Mucosa of stomach (tissue), 1 donor: ENCODE measurements at regions not wholly inside any gene's neighbourhood (a gene's known extent, or its start where the extent isn't known, plus 50 kb on each side); places are given as distances from the start of the nearest gene placed in this dataset.

ENCODE experiments used
- H3K27me3 ChIP-seq: one replicate; pipeline ENCODE4 v1.7.0; 2013; ENCODE audit warnings: mild to moderate bottlenecking, low read length; ENCODE audit not compliant: control insufficient read depth, insufficient read depth
- H3K36me3 ChIP-seq: one replicate; pipeline ENCODE4 v1.7.0; 2013; ENCODE audit warnings: low read length; ENCODE audit not compliant: control insufficient read depth, insufficient read depth
- H3K4me1 ChIP-seq: one replicate; pipeline ENCODE4 v1.7.0; 2013; ENCODE audit warnings: mild to moderate bottlenecking, low read length; ENCODE audit not compliant: control insufficient read depth, insufficient read depth
- H3K4me3 ChIP-seq: one replicate; pipeline ENCODE4 v1.7.0; 2013; ENCODE audit warnings: low read length
- H3K9ac ChIP-seq: one replicate; pipeline ENCODE4 v1.7.0; 2013; ENCODE audit warnings: mild to moderate bottlenecking, low read length, moderate library complexity
- H3K9me3 ChIP-seq: one replicate; pipeline ENCODE4 v1.7.0; 2013; ENCODE audit warnings: mild to moderate bottlenecking, low read length, moderate library complexity; ENCODE audit not compliant: control insufficient read depth
- donor health status: Pancreatic carcinoma.

- H3K4me1 ChIP-seq: peaks cover 22% of the 10 kb centered on the region
- no peak overlapping the region for H3K9ac ChIP-seq
- no peaks in the 10 kb centered on the region for H3K9me3 ChIP-seq
- H3K27me3 ChIP-seq: no peaks in the 10 kb centered on the region
- no peaks in the 10 kb centered on the region for H3K36me3 ChIP-seq
- H3K4me3 ChIP-seq: no peak overlapping the region
Measured at GRCh38 chr11:13109616-13110015, 100.5 kb downstream of the RASSF10 start.

GRCh38 chr11:13110145-13110544 is 101.0 kb downstream of the RASSF10 start:
- Histone ChIP-seq H3K27me3 (no peaks in the 10 kb centered on the region), H3K36me3 (no peaks in the 10 kb centered on the region), H3K9me3 (no peaks in the 10 kb centered on the region), H3K9ac (no peak overlapping the region), H3K4me3 (no peak overlapping the region), H3K4me1 (peaks cover 20% of the 10 kb centered on the region)

GRCh38 chr11:13110929-13111812 is 102.1 kb downstream of the RASSF10 start:
- Histone ChIP-seq H3K4me1 (peaks cover 20% of the 10 kb centered on the region), H3K36me3 (no peaks in the 10 kb centered on the region), H3K9me3 (no peaks in the 10 kb centered on the region), H3K9ac (no peak overlapping the region), H3K27me3 (no peaks in the 10 kb centered on the region), H3K4me3 (no peak overlapping the region)

- H3K4me1 ChIP-seq: peaks cover 20% of the 10 kb centered on the region
- no peak overlapping the region for H3K9ac ChIP-seq
- no peaks in the 10 kb centered on the region for H3K36me3 ChIP-seq
- H3K4me3 ChIP-seq: no peak overlapping the region
- no peaks in the 10 kb centered on the region for H3K9me3 ChIP-seq
- H3K27me3 ChIP-seq: no peaks in the 10 kb centered on the region
Measured at GRCh38 chr11:13111813-13112130, 102.7 kb downstream of the RASSF10 start.

- H3K27me3 ChIP-seq: no peaks in the 10 kb centered on the region
- H3K9me3 ChIP-seq: no peaks in the 10 kb centered on the region
- H3K4me1 ChIP-seq: peaks cover 17% of the 10 kb centered on the region
- H3K9ac ChIP-seq: no peak overlapping the region
- no peaks in the 10 kb centered on the region for H3K36me3 ChIP-seq
- H3K4me3 ChIP-seq: no peak overlapping the region
Measured at GRCh38 chr11:13114566-13115379, 105.7 kb downstream of the RASSF10 start.

GRCh38 chr11:13115380-13115675 is 106.2 kb downstream of the RASSF10 start:
- H3K9ac ChIP-seq: no peak overlapping the region
- H3K4me1 ChIP-seq: peaks cover 17% of the 10 kb centered on the region
- H3K27me3 ChIP-seq: no peaks in the 10 kb centered on the region
- H3K9me3 ChIP-seq: no peaks in the 10 kb centered on the region
- H3K4me3 ChIP-seq: no peak overlapping the region
- H3K36me3 ChIP-seq: no peaks in the 10 kb centered on the region

GRCh38 chr11:13116491-13116890 is 107.4 kb downstream of the RASSF10 start:
- Histone ChIP-seq H3K27me3 (no peaks in the 10 kb centered on the region), H3K9me3 (no peaks in the 10 kb centered on the region), H3K36me3 (no peaks in the 10 kb centered on the region), H3K4me1 (peaks cover 17% of the 10 kb centered on the region), H3K9ac (no peak overlapping the region), H3K4me3 (no peak overlapping the region)

GRCh38 chr11:13117344-13117743 is 108.2 kb downstream of the RASSF10 start:
- no peak overlapping the region for H3K4me3 ChIP-seq
- H3K4me1 ChIP-seq: peaks cover 17% of the 10 kb centered on the region
- no peak overlapping the region for H3K9ac ChIP-seq
- H3K36me3 ChIP-seq: no peaks in the 10 kb centered on the region
- H3K9me3 ChIP-seq: no peaks in the 10 kb centered on the region
- no peaks in the 10 kb centered on the region for H3K27me3 ChIP-seq

GRCh38 chr11:13118194-13118593 is 109.1 kb downstream of the RASSF10 start:
- peaks cover 17% of the 10 kb centered on the region for H3K4me1 ChIP-seq
- no peaks in the 10 kb centered on the region for H3K27me3 ChIP-seq
- H3K4me3 ChIP-seq: no peak overlapping the region
- no peaks in the 10 kb centered on the region for H3K9me3 ChIP-seq
- H3K9ac ChIP-seq: no peak overlapping the region
- H3K36me3 ChIP-seq: no peaks in the 10 kb centered on the region

GRCh38 chr11:13118650-13119049 is 109.5 kb downstream of the RASSF10 start:
- H3K27me3 ChIP-seq: no peaks in the 10 kb centered on the region
- no peaks in the 10 kb centered on the region for H3K36me3 ChIP-seq
- no peak overlapping the region for H3K4me3 ChIP-seq
- H3K9ac ChIP-seq: no peak overlapping the region
- H3K9me3 ChIP-seq: no peaks in the 10 kb centered on the region
- peaks cover 17% of the 10 kb centered on the region for H3K4me1 ChIP-seq

- no peaks in the 10 kb centered on the region for H3K27me3 ChIP-seq
Measured at GRCh38 chr11:13119361-13119760, 110.2 kb downstream of the RASSF10 start.

GRCh38 chr11:13119941-13120520 is 110.9 kb downstream of the RASSF10 start:
- H3K9ac ChIP-seq: no peak overlapping the region
- no peak overlapping the region for H3K4me3 ChIP-seq
- H3K9me3 ChIP-seq: no peaks in the 10 kb centered on the region
- H3K4me1 ChIP-seq: peaks cover 7% of the 10 kb centered on the region
- H3K36me3 ChIP-seq: no peaks in the 10 kb centered on the region
- H3K27me3 ChIP-seq: no peaks in the 10 kb centered on the region

More at GRCh38 chr11:13119361-13119760, 110.2 kb downstream of the RASSF10 start:
- Histone ChIP-seq H3K4me3 (no peak overlapping the region), H3K4me1 (peaks cover 13% of the 10 kb centered on the region), H3K9ac (no peak overlapping the region), H3K9me3 (no peaks in the 10 kb centered on the region), H3K36me3 (no peaks in the 10 kb centered on the region)
